ENCODE measurements at regions not wholly inside any gene's neighbourhood (a gene's known extent, or its start where the extent isn't known, plus 50 kb on each side); places are given as distances from the start of the nearest gene placed in this dataset.

GRCh38 chr16:14011001-14011400 lies 60.1 kb upstream of the MRTFB start:
- H3K4me3 ChIP-seq (ENCODE audit: low read depth, low read length), result no peak overlapping the region
- no peak for TF ChIP-seq CTCF (IDR thresholded peaks at IDR 0.05; ENCODE audit: low read depth, low read length, missing control alignments)
- DNase-seq (ENCODE audit: low read depth), result no peak

- DNase-seq (ENCODE audit: low read depth), result no peak
- no peak overlapping the region for H3K4me3 ChIP-seq (ENCODE audit: low read depth, low read length)
- no peak for TF ChIP-seq CTCF (IDR thresholded peaks at IDR 0.05; ENCODE audit: low read depth, low read length, missing control alignments)
Observed at GRCh38 chr16:14011846-14012245, 59.3 kb upstream of the MRTFB start.

GRCh38 chr16:14013145-14013570 lies 58.0 kb upstream of the MRTFB start:
- no peak overlapping the region for H3K4me3 ChIP-seq (ENCODE audit: low read depth, low read length)
- no peak for DNase-seq (ENCODE audit: low read depth)
- TF ChIP-seq CTCF (IDR thresholded peaks at IDR 0.05; ENCODE audit: low read depth, low read length, missing control alignments), result no peak

- DNase-seq (ENCODE audit: low read depth), result no peak
- no peak overlapping the region for H3K4me3 ChIP-seq (ENCODE audit: low read depth, low read length)
Observed at GRCh38 chr16:14013571-14014283, 57.4 kb upstream of the MRTFB start.

GRCh38 chr16:14014284-14014625 lies 56.9 kb upstream of the MRTFB start:
- no peak for DNase-seq (ENCODE audit: low read depth)
- no peak overlapping the region for H3K4me3 ChIP-seq (ENCODE audit: low read depth, low read length)
- no peak for TF ChIP-seq CTCF (IDR thresholded peaks at IDR 0.05; ENCODE audit: low read depth, low read length, missing control alignments)

More at GRCh38 chr16:14013571-14014283, 57.4 kb upstream of the MRTFB start:
- TF ChIP-seq CTCF (IDR thresholded peaks at IDR 0.05; ENCODE audit: low read depth, low read length, missing control alignments), result no peak

GRCh38 chr16:14015033-14015432 lies 56.1 kb upstream of the MRTFB start:
- no peak overlapping the region for H3K4me3 ChIP-seq (ENCODE audit: low read depth, low read length)
- DNase-seq (ENCODE audit: low read depth), result no peak
- TF ChIP-seq CTCF (IDR thresholded peaks at IDR 0.05; ENCODE audit: low read depth, low read length, missing control alignments), result no peak

- H3K4me3 ChIP-seq (ENCODE audit: low read depth, low read length), result no peak overlapping the region
- DNase-seq (ENCODE audit: low read depth), result no peak
- no peak for TF ChIP-seq CTCF (IDR thresholded peaks at IDR 0.05; ENCODE audit: low read depth, low read length, missing control alignments)
Observed at GRCh38 chr16:14015461-14015860, 55.7 kb upstream of the MRTFB start.

Data from GM12864 (cell line).